ENCODE measurements at regions not wholly inside any gene's neighbourhood (a gene's known extent, or its start where the extent isn't known, plus 50 kb on each side); places are given as distances from the start of the nearest gene placed in this dataset.
"Not testable (repeated sequence)": the region's sequence is repeated elsewhere in the genome, so short reads cannot be mapped to it uniquely, and the experiment has no call there.

DNA sequence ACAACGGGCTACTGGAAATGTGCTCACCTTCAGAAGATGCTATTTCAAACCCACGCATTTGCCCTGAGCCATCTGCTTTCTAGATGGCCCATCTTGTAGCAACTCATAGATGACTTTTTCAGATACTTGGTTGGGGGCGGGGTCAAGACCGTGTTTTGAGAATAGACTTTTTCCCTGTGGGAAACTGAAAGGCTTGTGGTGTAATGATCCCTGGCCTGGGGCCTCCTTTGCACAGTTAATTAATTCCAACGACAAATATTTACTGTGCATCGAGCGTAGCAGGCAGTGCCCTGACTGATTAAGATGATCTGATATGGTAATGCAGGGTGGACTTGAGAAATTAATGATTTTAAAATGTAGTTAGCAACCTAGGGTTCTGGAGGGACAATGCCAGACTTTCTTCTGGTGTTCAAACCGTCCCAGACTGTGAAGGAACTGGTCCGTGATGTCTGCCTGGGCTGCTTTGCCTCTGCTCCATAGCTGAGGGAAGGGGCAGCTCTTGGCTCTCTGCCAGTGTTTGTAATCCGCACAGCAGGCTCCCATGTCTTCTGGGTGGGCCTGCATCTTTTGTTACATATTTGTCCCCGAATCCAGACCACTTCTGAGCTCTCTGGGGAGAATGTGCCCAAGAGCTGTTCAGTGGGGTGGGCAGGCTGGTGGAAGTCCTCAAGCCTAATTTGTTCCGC is 84.8 kb downstream of the ADAMTS15 start:
- TF ChIP-seq CTCF (IDR thresholded peaks at IDR 0.05), result no peak
- H3K4me3 ChIP-seq, result no peak overlapping the region
- intact Hi-C loops (cut with DNase I), result no loop called here
- no peaks in the 10 kb centered on the region for H3K4me1 ChIP-seq
- no peaks in the 10 kb centered on the region for H3K36me3 ChIP-seq
- H3K9me3 ChIP-seq, result no peaks in the 10 kb centered on the region
- H3K27ac ChIP-seq, result no peak overlapping the region
- no peaks in the 10 kb centered on the region for H3K27me3 ChIP-seq
- DNase-seq (ENCODE audit: low spot score in 2 of 2), result no peak

GRCh38 chr11:130533871-130534270 is 85.4 kb downstream of the ADAMTS15 start:
- intact Hi-C loops (cut with DNase I), result no loop called here
- Histone ChIP-seq H3K27ac (no peak overlapping the region), H3K4me1 (no peaks in the 10 kb centered on the region), H3K27me3 (no peaks in the 10 kb centered on the region), H3K36me3 (no peaks in the 10 kb centered on the region), H3K4me3 (no peak overlapping the region), H3K9me3 (no peaks in the 10 kb centered on the region)
- no peak for DNase-seq (ENCODE audit: low spot score in 2 of 2)
- no peak for TF ChIP-seq CTCF (IDR thresholded peaks at IDR 0.05)

DNA sequence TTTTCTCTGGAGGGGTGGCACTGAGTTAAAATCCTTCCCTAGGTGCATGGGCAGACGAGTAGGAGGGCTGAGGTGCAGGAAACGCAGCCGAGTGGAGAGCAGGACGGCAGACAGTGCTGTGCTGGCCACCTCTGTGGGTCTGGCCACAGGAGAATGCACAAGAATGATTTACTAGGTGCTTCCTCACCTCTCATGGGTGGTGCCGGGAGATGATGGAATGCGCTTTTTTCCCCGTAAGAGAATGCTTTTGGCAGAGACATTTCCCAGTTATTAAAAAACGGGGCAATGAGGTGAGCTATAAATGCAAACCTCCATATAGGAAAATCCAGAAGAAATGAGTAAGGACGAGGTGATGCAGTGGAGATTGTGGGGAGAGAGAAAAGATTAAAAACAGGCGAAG is 86.1 kb downstream of the ADAMTS15 start:
- intact Hi-C loops (cut with DNase I), result no loop called here
- no peaks in the 10 kb centered on the region for H3K36me3 ChIP-seq

GRCh38 chr11:130535520-130535919 is 87.1 kb downstream of the ADAMTS15 start:
- Histone ChIP-seq H3K27ac (no peak overlapping the region), H3K9me3 (no peaks in the 10 kb centered on the region), H3K27me3 (no peaks in the 10 kb centered on the region), H3K36me3 (no peaks in the 10 kb centered on the region), H3K4me3 (no peak overlapping the region), H3K4me1 (no peaks in the 10 kb centered on the region)
- TF ChIP-seq CTCF (IDR thresholded peaks at IDR 0.05), result no peak
- intact Hi-C loops (cut with DNase I), result no loop called here
- no peak for DNase-seq (ENCODE audit: low spot score in 2 of 2)

More for the DNA sequence above, 86.1 kb downstream of the ADAMTS15 start:
- Histone ChIP-seq H3K9me3 (no peaks in the 10 kb centered on the region), H3K4me1 (no peaks in the 10 kb centered on the region), H3K27me3 (no peaks in the 10 kb centered on the region), H3K27ac (no peak overlapping the region), H3K4me3 (no peak overlapping the region)
- no peak for DNase-seq (ENCODE audit: low spot score in 2 of 2)
- TF ChIP-seq CTCF (IDR thresholded peaks at IDR 0.05), result no peak

DNA sequence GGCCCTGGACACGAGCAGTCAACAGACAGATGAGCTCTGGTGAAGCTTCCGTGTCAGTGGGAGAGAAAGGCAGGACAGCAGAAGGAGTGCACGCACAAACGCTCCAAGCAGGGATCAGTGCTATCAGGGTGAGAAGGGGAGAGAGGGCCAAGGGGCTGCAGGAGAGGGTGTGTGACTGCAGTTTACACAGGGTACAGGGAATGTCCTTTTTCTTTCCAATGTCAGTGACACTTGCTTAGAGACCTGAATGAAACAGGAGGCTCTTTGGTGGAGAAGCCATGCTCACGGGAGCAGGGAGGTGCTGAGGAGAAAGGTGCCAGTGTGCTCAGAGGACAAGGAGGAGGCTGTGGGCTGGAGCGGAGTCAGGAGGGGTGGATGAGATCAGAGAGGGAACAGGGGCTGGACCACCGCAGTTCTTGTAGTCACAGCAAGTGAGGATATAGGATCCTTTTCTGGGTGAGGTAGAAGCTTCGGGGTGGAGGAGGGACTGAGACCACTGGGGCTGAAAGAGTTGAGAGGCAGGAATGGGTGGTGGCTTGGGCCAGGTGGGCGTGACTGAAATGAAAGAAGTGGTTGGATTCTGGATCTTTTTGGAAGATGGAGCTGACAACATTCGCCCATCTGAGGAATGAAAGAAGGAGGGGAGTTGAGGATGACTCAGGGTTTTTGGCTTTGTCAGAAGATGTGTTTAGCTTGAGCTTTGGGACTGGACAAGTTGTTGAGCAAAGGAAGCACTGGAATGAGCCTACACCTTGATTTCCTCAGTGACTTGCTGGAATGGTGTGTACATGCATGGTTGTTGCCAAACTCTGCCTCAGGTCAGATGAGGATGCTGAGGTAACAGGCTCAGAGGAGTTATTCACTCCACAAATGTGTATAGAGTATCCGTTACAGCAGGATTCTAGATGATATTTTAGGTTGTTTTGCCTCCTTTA is 87.9 kb downstream of the ADAMTS15 start:
- TF ChIP-seq CTCF (IDR thresholded peaks at IDR 0.05), result no peak
- Histone ChIP-seq H3K4me1 (no peaks in the 10 kb centered on the region), H3K36me3 (no peaks in the 10 kb centered on the region), H3K4me3 (no peak overlapping the region), H3K27me3 (no peaks in the 10 kb centered on the region), H3K27ac (no peak overlapping the region), H3K9me3 (no peaks in the 10 kb centered on the region)
- DNase-seq (ENCODE audit: low spot score in 2 of 2), result no peak
- intact Hi-C loops (cut with DNase I), result no loop called here

GRCh38 chr11:130539680-130540079 is 91.2 kb downstream of the ADAMTS15 start:
- H3K27me3 ChIP-seq; H3K4me3 ChIP-seq; intact Hi-C loops (cut with DNase I); DNase-seq (ENCODE audit: low spot score in 2 of 2); H3K4me1 ChIP-seq; H3K36me3 ChIP-seq; H3K9me3 ChIP-seq; H3K27ac ChIP-seq: not testable (repeated sequence)
